KMS-11 (cell line): ENCODE measurements at regions not wholly inside any gene's neighbourhood (a gene's known extent, or its start where the extent isn't known, plus 50 kb on each side); places are given as distances from the start of the nearest gene placed in this dataset.

ENCODE experiments used
- H2AFZ ChIP-seq: fragments of 200-600 bp; sonication (generic); 2 replicates; pipeline ENCODE4 v1.6.1; 2016; ENCODE audit warnings: antibody characterized with exemption, mixed run types, low read depth
- H3K27ac ChIP-seq: fragments of 200-600 bp; sonication (generic); 2 replicates; pipeline ENCODE4 v1.6.1; 2016; ENCODE audit warnings: mild to moderate bottlenecking, mixed run types
- H3K27me3 ChIP-seq: fragments of 200-600 bp; sonication (generic); 2 replicates; pipeline ENCODE4 v1.6.1; 2017; ENCODE audit warnings: mild to moderate bottlenecking, low read depth, mixed run types, moderate library complexity; ENCODE audit not compliant: insufficient read depth
- H3K36me3 ChIP-seq: fragments of 200-600 bp; sonication (generic); 2 replicates; pipeline ENCODE4 v1.6.1; 2017; ENCODE audit warnings: mild to moderate bottlenecking, mixed run types; ENCODE audit not compliant: insufficient read depth
- H3K4me1 ChIP-seq: fragments of 200-600 bp; sonication (generic); 2 replicates; pipeline ENCODE4 v1.6.1; 2016; ENCODE audit warnings: mild to moderate bottlenecking, low read depth, mixed run types; ENCODE audit not compliant: poor library complexity, severe bottlenecking
- H3K4me2 ChIP-seq: fragments of 200-600 bp; sonication (generic); 2 replicates; pipeline ENCODE4 v1.7.0; 2016; ENCODE audit warnings: mild to moderate bottlenecking, mixed run types
- H3K4me3 ChIP-seq: fragments of 200-600 bp; sonication (generic); IDR thresholded peaks from 2 replicates; pipeline ENCODE4 v1.6.1; 2017; ENCODE audit warnings: low read depth, low read length, mixed read lengths; ENCODE audit not compliant: insufficient read depth
- H3K79me2 ChIP-seq: fragments of 200-600 bp; sonication (generic); 2 replicates; pipeline ENCODE4 v1.6.1; 2016; ENCODE audit warnings: low read depth, mixed run types; ENCODE audit not compliant: insufficient read depth
- H3K9ac ChIP-seq: fragments of 200-600 bp; sonication (generic); 2 replicates; pipeline ENCODE4 v1.6.1; 2016; ENCODE audit warnings: mild to moderate bottlenecking, mixed run types
- H4K20me1 ChIP-seq: fragments of 200-600 bp; sonication (generic); 2 replicates; pipeline ENCODE4 v1.6.1; 2016; ENCODE audit warnings: mild to moderate bottlenecking, mixed run types; ENCODE audit not compliant: insufficient read depth
- CTCF ChIP-seq: fragments of 200-600 bp; sonication (generic); conservative IDR thresholded peaks from 2 replicates; pipeline ENCODE4 v1.6.1; 2017; ENCODE audit warnings: low read depth, mild to moderate bottlenecking, antibody characterized with exemption, low read length, moderate library complexity, mixed read lengths

- H3K79me2 ChIP-seq, result no peaks in the 10 kb centered on the region
- no peak overlapping the region for H3K9ac ChIP-seq
- H3K4me1 ChIP-seq, result no peaks in the 10 kb centered on the region
- H4K20me1 ChIP-seq, result no peaks in the 10 kb centered on the region
- no peak overlapping the region for H3K4me3 ChIP-seq
- H3K27ac ChIP-seq, result no peak overlapping the region
- no peak overlapping the region for H3K4me2 ChIP-seq
- no peaks in the 10 kb centered on the region for H3K36me3 ChIP-seq
- H3K27me3 ChIP-seq, result no peaks in the 10 kb centered on the region
- H2AFZ ChIP-seq, result no peak overlapping the region
- no peak for TF ChIP-seq CTCF
Observed at GRCh38 chr10:80734589-80734988, 196.9 kb downstream of the SH2D4B start.

GRCh38 chr10:80737209-80737608, 199.5 kb downstream of the SH2D4B start:
- no peaks in the 10 kb centered on the region for H3K79me2 ChIP-seq
- H3K4me1 ChIP-seq, result no peaks in the 10 kb centered on the region
- no peak overlapping the region for H3K4me3 ChIP-seq
- H3K27me3 ChIP-seq, result no peaks in the 10 kb centered on the region
- H3K27ac ChIP-seq, result no peak overlapping the region
- no peak for TF ChIP-seq CTCF
- H2AFZ ChIP-seq, result no peak overlapping the region
- no peaks in the 10 kb centered on the region for H4K20me1 ChIP-seq
- H3K9ac ChIP-seq, result no peak overlapping the region
- H3K4me2 ChIP-seq, result no peak overlapping the region
- no peaks in the 10 kb centered on the region for H3K36me3 ChIP-seq

- H2AFZ ChIP-seq, result no peak overlapping the region
- no peaks in the 10 kb centered on the region for H3K79me2 ChIP-seq
- no peaks in the 10 kb centered on the region for H3K27me3 ChIP-seq
- H3K4me1 ChIP-seq, result no peaks in the 10 kb centered on the region
- no peak overlapping the region for H3K27ac ChIP-seq
- H3K4me2 ChIP-seq, result no peak overlapping the region
- no peak overlapping the region for H3K9ac ChIP-seq
- H3K36me3 ChIP-seq, result no peaks in the 10 kb centered on the region
- no peak for TF ChIP-seq CTCF
- no peaks in the 10 kb centered on the region for H4K20me1 ChIP-seq
- H3K4me3 ChIP-seq, result no peak overlapping the region
Observed at GRCh38 chr10:80739328-80739727, 201.6 kb downstream of the SH2D4B start.

GRCh38 chr10:80739963-80740715, 202.4 kb downstream of the SH2D4B start:
- H3K27me3 ChIP-seq, result no peaks in the 10 kb centered on the region
- H3K27ac ChIP-seq, result no peak overlapping the region
- H3K36me3 ChIP-seq, result no peaks in the 10 kb centered on the region
- no peak overlapping the region for H3K9ac ChIP-seq
- no peak overlapping the region for H3K4me3 ChIP-seq
- no peaks in the 10 kb centered on the region for H4K20me1 ChIP-seq
- no peak for TF ChIP-seq CTCF
- H2AFZ ChIP-seq, result no peak overlapping the region
- H3K4me2 ChIP-seq, result no peak overlapping the region
- no peaks in the 10 kb centered on the region for H3K4me1 ChIP-seq
- no peaks in the 10 kb centered on the region for H3K79me2 ChIP-seq
